Heart left ventricle (tissue), 13 donors: ENCODE measurements at regions not wholly inside any gene's neighbourhood (a gene's known extent, or its start where the extent isn't known, plus 50 kb on each side); places are given as distances from the start of the nearest gene placed in this dataset.

Experiments
- POLR2A ChIP-seq, 2 donors: fragments of 450-650 bp; IDR thresholded peaks; one replicate each; pipeline ENCODE4 v1.6.1; 2017; ENCODE audit warnings: antibody characterized with exemption in 2 of 2, mild to moderate bottlenecking in 2 of 2, moderate library complexity in 2 of 2
- TF ChIP-seq, protein P1 (sequence below), 12 donors: fragments of 200-600 bp; sonication (generic) in 4 of 12; IDR thresholded peaks; one replicate each; pipeline versions ENCODE4 v1.5.0 to v1.8.0; 2018 to 2022; ENCODE audit warnings: antibody characterized with exemption in 12 of 12, mild to moderate bottlenecking in 5 of 12
- donor health status: ischemic (EF 13 %, LVEDD 7.1; RV severe dilation, severe dysfunction).
- donor health status: DM: no; HTN: yes; CAD: no.
- donor health status: DM: no; HTN: no; CAD: no.
- donor health status: ischemic (EF 25% LVEDD 6.9; RV normal size, moderate dysfunction).
- donor health status: ischemic (EF 25% LVEDD 5.7; RV mildly dilated, moderate dysfunction).
- donor health status: ischemic (EF 35%, LVEDD 5.7; RV mildly dilated, moderate dysfunction).
- donor health status: nonischemic (EF 11% LVEDD 7.7; RV severe dilation, severe dysfunction).
- donor health status: DM: yes; HTN: yes; CAD: no.
- donor health status: PGD.
- donor health status: ischemic (EF 29% LVEDD 5.4; RV normal size, mild dysfunction).
- donor health status: nonischemic (EF 23%, LVEDD 6.1; RV moderate dilation, normal function).

DNA sequence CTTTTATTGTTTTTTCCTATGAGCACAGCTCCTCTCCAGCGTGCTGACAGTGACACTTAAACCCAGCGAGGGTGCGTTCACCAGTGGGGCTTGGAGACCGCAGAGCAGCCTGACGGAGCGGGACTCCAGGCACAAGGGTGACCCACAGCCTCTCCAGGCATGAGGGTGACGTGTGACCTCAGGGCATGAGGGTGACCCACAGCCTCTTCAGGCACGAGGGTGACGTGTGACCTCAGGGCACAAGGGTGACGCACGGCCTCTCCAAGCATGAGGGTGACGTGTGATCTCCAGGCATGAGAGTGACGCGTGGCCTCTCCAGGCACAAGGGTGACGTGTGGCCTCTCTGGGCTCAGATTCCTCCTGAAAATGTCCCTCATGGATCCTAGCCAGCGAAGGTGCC, 164.3 kb upstream of the TCERG1L start:
- no peak for TF ChIP-seq POLR2A (IDR thresholded peaks at IDR 0.05)
- TF ChIP-seq, protein P1, sequence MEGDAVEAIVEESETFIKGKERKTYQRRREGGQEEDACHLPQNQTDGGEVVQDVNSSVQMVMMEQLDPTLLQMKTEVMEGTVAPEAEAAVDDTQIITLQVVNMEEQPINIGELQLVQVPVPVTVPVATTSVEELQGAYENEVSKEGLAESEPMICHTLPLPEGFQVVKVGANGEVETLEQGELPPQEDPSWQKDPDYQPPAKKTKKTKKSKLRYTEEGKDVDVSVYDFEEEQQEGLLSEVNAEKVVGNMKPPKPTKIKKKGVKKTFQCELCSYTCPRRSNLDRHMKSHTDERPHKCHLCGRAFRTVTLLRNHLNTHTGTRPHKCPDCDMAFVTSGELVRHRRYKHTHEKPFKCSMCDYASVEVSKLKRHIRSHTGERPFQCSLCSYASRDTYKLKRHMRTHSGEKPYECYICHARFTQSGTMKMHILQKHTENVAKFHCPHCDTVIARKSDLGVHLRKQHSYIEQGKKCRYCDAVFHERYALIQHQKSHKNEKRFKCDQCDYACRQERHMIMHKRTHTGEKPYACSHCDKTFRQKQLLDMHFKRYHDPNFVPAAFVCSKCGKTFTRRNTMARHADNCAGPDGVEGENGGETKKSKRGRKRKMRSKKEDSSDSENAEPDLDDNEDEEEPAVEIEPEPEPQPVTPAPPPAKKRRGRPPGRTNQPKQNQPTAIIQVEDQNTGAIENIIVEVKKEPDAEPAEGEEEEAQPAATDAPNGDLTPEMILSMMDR (IDR thresholded peaks at IDR 0.05), result no peak
